ENCODE measurements at regions not wholly inside any gene's neighbourhood (a gene's known extent, or its start where the extent isn't known, plus 50 kb on each side); places are given as distances from the start of the nearest gene placed in this dataset.
A peak's percentile ranks its signal among the peaks of the same experiment; 100 is the strongest.
"Not testable (repeated sequence)": the region's sequence is repeated elsewhere in the genome, so short reads cannot be mapped to it uniquely, and the experiment has no call there.

DNA sequence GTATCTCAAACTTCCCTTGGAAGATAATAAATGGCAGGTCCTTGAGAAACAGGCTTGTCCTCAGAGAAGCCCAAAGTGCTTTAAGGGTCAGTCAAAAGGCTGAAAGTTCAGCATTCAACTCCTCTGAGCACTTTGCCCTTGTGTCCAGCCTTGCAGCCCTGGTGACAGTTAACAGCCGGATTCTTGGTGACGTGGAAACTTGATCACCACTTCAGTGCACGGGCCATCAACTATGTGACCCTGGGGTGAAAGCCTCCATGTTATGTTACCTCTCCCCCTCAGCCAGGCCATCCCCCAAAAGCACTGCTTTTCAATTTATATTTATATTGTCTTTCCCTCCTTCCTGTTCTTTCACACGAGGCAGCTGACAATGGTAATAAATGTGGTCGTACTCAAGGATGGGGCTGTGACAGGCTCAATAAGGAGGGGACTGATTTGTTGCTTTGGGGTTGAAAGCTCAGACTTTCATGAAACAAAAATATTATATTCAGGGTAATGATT is 164.0 kb upstream of the NRP1 start:
- DNase-seq, result peak; percentile 68

DNA sequence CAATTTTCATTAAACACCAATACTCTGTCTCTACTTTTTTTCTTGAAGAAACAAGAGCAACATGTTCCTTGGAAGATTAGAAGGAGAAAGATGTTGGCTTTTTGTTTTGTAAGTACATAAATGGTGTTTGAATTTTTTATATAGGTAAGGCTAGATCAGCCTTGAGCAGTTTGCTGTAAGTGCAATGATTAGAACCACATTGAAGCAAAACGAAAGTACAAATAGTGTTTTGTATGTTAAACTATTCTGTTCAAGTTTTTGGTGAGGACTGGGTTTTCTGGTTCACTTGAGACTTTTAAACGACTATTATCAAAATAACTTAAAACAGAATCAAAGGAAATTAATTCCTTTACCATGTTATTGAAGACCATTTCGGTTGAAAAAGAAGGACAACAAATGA is 162.9 kb upstream of the NRP1 start:
- DNase-seq, result no peak

DNA sequence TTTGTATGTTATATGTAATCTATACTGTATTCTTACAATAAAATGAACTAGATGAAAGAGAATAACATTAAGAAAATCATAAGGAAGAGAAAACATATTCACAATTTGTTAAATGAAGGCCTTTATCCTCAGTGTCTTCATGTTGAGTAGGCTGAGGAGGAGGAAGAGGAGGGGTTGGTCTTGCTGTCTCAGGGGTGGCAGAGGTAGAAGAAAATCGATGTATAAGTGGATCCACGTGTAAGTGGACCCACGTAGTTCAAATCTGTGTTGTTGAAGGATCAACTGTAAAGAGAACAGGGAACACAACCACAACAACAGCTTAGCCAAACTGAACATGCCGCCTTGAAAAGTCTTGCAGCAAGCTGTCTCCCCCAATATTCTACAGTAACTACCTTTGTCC is 161.6 kb upstream of the NRP1 start:
- DNase-seq, result no peak

DNA sequence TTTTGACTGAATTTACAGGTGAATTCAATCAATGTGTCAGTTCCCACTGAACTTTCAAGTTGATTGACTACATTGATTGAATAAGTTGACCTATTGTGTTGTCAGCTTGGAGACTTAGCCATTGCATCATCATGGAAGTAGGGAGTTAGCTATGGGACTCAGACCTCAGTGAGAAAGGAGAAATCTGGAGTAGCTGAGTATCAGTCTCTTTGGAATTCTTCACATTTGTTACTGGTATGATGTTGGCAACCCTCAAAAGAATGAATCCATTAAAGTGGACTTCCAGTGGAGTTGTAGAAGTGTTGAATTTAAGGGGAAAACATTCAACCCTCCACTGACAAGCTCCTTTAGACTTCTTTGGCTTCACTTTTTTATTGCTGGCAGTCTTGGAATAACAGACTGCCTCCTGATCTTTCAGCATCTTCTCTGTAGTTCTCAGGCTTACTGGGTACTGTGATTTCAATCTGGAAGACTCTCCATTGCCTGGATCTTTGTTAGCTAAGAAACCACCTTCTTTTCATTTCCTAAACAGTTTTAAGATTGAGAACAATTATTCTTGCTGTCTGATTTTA is 160.3 kb upstream of the NRP1 start:
- DNase-seq, result no peak

DNA sequence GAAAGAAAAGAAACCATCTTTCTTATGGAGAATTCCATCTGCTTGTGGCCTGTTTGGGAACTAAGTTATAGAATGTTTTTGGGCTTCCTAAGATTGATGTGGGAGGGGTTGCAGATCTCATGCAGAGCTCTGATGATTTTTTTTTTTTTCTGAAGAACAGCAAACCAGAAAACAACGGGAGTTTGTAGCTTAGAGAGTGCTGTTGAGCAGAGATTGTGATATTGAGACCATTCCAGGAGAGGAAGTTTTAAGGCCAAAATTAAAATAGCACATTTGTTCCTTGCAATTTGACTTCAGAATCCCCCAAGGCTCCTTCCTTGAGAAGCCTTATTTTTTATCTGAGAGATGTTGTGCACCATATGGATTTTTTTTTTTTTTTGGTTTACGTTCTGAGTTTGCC is 159.5 kb upstream of the NRP1 start:
- DNase-seq, result no peak

DNA sequence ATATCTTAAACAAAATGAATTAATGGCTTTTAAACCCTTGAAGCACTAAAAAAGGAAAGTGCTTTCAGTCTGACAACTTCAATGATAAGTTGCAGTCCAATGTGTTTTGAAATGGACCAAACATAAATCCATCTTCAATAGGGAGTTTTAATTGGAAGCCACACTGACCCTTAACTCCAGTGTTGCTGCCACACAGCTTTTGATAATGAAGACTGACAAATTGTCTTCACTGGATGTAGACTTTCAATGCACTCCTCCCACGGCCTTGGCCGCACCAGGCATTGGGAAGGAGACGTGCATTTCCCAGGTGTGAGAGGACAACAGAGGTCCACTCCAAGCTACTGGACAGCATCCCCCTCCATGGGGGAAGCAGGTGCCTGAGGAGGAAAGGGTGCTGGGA is 159.0 kb upstream of the NRP1 start:
- DNase-seq, result no peak

DNA sequence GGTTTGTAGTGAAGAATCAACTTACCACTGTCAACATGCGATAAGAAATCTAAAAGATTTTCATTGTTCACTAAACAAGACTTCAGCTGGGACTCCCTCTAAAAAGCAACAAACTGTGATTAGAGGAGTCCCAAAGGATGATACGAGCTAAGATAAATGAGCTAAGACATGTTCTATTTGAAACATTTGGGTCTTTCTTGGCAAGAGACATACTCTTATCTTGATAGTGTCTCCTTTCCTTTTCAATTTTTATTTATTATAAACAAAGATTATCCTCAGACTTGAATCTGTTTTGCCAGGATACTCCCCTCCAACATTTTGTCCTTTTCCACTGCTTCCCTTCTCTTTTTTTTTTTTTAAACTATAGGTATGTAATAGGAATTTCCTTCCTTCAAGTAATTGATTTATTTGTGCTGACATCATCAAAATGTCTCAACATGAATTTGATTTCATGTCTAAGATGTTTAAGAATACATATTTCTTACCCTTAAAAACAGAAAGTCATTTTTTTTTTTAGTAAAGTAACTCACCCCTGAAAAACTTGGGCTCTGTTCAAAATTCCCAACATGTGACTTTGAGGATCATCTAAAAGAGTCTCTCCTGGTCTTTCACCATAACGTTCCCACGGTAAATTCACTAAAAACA is 158.4 kb upstream of the NRP1 start:
- no peak for DNase-seq

DNA sequence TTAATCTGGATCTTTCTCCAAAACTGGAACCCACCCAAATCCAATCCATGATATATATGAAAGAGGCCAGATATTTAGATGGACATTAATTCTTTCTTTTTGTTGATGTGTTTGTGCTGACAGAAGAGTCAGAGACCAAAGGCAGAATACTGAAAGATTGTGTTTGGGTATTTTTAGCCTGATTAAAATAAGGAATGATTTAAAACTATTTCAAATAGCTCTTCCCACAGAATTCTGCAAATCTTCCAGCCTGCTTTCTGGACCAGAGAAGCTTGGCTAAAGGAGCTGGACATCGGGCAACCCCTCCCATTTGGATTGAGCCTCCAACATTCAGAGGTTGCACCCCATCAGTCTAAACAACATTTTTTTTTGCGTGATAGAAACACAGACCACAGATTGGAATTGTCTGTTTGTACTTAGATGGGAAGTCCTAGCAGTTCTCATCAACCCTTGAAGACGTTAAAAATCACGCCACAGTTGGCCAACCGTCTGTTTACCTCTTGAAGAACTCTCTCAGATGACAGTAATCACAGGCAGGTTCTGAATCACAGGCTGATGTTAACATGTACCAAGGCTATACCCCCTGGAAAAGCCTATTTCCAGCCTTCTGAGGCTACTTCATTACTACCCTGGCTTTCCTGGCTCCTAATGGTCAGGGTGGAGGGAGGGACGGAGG is 155.2 kb upstream of the NRP1 start:
- no peak for DNase-seq

DNA sequence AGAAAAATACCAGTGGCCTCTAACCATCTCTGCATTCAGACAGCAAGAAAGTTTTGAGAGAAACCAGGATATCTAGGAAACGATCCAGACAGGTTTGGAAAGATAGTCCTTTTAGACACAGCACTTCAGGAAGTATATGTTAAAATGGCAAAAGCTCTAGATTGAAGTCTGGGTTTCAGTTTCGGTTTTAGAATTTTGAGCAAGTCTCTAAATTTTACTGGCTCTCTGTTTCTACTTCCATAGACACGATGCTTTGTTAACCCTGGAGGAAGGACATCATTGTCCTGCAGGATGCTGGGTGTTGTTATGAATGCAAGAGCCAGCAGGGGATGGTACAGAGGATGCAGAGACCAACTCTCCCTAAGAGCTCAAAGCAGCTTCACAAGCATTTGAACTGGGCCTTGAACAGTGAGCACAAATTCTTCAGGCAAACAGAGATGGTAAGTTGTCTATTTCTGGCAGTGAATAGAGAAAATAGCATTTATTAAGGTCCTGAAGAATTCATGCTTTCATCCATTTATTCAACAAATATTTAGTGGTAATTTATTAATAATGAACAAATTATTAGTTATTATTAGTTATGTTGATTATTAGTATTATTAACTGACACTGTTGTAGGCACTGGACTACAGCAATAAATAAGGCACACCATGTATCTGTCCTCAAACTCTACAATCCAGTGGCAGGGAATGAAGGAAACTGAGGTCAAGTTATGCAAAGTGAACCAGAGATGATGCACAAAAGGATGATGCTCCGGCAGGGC is 152.7 kb upstream of the NRP1 start:
- DNase-seq, result no peak

DNA sequence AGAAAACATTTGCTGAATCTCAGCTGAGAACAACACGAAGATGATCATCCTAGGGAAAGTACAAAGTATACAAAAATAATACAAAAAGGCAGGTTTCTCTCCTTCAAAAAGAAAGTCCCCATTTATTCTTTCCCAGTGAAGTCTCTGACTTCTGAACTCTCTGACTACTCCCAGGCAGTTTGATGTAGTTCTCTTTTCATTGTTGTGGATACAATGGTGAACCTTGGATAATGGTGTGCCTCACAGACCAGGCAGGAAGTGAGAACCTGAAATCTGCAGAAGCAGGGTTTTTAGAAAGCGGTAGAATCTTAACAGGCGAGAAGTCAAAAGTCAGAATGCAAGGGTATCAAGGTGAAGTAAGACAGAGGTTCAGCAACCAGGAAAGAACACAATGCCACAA is 150.8 kb upstream of the NRP1 start:
- DNase-seq, result no peak

DNA sequence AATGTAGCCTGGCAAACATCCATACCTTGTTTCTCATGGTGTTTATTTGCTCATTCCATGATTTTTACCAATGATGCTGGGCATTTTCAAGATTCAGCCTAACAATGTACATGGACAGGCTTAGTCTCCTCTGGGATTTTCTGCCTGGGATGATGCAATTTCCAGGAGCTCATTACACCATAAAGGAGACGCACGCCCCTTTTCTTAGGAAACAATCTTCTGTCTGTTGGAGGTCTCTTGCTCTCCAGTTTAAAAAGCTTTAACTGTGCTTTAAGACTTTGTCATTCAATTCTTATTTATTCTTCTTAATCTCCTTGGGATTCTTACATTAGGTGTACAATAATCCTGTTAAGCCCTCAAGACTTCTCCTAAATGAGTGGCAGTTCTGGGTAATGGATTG is 150.3 kb upstream of the NRP1 start:
- no peak for DNase-seq

DNA sequence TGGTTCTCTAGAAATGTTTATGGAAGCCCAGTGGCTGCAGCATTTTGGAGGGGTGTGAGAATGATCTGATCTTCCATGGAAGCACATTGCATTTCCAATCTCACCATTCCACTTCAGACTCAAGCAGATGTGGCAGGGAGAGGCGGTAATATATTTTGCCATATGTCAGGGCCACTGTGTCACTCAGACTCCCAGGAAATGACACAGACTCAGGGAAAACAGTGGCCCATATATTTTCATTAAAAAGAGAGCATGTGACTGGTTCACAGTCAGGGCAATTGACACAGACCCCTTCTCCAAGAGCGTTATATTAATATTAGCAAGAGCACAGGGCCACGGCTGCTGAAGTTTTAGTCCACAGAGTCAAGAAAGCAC is 149.3 kb upstream of the NRP1 start:
- DNase-seq, result no peak

DNA sequence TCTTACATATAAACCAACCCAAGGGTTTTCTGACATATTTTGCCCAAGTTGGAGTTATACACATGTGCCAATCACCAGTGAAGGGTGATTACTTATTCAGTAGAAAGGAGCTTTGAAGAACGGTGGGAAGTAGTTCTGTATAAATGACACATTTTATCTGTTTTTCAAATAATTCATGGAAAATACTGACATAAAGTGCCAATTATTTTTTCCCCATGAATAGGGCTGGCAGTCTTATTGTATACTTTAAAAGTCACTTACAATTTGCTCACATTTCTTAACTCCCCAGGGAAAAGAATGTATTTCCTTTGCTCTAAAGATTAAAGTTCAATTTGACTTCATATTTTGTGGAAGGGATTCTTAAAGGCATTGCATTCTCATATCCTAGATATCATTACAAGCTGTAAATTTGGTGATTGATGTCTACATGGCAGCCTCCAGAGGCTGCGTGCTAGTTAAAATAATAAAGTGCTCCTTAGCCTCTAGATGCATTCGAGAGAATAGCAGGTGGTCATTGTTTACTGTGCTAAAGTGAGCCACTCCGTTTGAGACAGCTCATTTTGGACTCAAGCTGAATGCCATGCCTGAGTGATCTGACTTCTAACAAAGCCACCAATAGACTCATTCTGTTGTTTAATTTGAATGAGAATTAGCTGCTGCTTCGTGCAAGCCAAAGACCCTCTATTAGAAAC is 148.8 kb upstream of the NRP1 start:
- DNase-seq, result no peak

DNA sequence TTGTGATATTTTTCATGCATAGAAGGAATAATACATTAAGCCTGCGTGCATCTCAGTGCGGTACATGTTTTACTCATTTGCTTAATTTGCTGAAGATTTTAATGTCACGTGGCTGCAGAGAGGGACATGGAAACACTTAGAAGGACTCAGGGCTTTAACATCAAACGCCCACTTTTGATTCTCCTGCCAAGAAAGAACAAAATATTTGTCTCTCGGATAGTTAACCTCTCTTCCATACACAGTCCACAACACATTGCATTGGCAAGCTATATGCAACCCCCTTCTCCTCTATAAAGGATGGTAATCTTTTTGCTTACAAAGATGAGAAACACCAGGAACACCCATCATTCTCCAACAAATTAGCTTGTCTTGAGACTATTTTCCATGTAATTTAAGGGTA is 148.0 kb upstream of the NRP1 start:
- DNase-seq, result no peak

DNA sequence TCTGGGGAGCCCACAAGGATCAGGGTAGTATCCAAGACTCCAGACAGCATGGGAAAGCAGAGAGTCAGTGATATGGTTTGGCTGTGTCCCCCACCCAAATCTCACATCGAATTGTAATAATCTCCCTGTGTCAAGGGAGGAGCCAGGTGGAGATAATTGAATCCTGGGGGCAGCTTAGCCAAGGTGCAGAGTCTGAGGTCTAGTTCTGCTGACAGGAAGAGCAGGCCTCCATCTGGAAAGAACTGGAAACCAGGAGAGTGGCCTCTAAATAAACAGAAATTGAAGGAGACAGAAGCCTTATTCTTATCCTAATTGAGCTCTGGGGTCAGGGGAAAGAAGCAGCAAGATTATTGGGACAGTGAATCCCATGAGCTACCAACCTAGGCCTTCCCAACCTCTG is 146.7 kb upstream of the NRP1 start:
- no peak for DNase-seq

DNA sequence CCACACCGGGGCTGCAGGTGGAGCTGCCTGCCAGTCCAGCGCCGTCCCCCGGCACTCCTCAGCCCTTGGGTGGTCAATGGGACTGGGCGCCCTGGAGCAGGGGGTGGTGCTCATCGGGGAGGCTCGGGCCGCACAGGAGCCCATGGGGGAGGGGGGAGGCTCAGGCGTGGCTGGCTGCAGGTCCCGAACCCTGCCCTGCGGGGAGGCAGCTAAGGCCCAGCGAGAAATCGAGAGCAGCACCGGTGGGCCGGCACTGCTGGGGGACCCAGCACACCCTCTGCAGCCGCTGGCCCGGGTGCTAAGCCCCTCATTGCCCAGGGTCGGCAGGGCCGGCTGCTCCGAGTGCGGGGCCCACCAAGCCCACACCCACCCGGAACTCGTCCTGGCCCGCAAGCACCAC is 145.9 kb upstream of the NRP1 start:
- not testable (repeated sequence) for DNase-seq

DNA sequence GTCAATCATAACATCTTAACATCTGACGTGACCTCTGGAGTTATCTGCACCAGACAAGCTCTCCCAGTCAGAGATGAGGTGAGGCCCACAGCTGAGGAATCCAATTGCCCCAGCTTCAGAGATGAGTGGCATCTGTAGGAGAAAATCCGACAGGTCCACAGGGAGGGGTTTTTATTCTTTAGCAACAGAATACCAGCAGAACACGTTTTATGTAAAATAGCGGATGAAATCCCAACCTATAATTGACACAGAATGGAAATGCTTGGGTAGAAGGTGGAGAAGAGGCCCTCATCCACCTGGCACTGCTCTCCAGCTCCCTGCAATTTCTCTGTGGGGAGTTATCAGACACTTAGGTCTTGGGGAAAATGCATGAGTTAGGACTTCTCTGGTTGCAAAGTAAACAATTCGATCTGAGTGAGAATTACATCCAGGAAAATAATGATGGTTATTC is 144.2 kb upstream of the NRP1 start:
- no peak for DNase-seq

DNA sequence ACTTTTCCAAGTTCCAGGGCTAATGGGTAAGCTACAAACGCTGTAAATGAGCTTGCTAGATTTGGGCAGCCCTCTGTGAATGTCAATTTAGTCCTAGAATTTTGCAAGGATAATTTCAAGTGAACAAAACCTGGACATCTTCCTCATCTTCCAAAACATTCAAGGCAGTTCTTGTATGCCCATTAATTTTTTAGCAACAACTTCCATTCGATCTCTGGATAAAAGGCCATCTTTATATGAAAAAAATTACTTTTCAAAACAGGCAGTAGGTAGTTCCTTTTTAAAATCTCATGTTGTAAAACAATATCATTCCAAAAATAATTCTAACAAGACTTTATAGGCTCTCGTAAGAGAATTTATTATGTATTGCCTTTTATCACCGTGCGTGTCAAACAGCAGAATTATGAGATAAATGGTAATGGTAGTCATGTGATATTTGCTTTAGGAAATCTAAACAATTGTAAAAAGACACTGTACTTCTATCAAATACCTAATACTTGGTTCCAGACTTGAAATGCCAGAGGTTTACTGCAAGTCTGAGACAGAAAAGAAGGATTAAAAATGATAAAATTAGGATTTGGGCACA is 143.7 kb upstream of the NRP1 start:
- DNase-seq, result no peak

DNA sequence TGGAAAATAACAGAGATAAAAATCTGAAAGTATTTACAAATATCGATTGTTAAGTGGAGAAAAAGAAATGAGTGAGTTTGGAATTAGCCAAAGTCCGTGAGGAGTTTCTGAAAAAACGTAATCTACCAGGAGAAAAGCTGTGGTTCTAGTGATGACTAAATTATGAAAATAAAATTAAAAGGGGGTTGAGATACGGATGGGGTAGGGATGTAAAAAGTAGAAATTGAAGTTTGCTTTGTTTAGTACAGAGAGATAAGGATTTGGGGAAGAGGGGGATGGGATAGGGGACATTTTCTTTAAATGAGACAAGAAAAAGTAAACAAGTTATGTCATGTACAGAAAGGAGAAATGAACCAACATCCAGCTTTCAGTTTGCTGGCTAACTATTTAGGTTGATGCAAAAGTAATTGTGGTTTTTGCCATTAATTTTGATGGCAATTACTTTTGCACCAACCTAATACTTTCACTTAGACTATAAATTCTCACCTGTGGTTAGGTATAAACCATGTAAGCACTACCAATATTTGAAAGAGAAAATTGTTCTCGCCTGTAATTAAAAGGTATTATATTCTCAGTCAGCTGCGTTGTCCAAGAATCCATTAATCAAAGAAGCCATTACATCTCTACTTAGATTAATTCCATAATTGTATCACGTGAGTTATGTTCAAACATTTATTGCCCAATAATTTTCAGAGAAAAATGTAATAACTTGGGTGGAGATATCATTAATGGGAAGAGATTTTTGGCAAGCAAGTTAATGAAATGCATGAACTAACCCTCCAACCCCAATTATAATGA is 143.0 kb upstream of the NRP1 start:
- DNase-seq, result no peak

DNA sequence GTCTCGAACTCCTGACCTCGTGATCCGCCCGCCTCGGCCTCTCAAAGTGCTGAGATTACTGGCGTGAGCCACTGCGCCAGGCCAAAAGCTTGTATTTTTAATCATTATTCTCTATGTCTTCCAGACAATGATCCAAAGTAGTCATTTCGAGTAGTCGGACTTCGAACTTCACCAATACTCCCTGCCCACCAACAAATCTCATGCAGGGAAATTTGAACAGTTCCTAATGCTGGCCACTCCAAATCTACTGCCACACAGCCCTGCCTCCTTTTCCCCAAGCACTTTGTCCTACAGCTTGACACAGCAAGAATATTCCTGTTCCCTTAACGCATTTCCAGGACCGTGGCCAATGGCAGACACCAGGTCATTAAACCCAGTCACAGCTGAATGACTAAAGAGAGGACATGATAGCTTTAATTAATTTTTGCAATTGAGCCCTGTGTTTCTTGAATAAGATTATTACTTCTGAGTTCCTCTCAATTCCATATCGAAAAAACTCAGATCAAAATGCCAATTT is 142.3 kb upstream of the NRP1 start:
- no peak for DNase-seq

DNA sequence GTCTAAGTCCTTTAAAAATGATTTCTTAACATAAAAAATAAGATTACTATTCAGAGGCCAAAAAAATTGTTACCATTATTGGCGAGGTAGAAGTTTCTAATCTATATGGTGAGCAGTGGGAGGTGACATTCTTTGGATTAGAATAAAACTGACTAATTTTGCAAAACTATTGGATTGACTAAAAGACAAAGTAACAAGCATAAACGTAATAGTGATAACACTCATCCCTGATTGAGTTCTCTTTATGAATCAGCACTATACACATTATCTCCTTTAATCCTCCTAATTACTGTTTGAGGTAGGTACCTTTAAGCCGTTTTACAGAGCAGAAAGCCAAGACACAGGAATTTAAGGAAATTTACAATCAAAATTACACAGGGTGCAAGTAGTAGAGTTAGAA is 139.2 kb upstream of the NRP1 start:
- no peak for DNase-seq
